Mesodermal cell (in vitro differentiated cells): ENCODE measurements at regions not wholly inside any gene's neighbourhood (a gene's known extent, or its start where the extent isn't known, plus 50 kb on each side); places are given as distances from the start of the nearest gene placed in this dataset.
"Not testable (repeated sequence)": the region's sequence is repeated elsewhere in the genome, so short reads cannot be mapped to it uniquely, and the experiment has no call there.

Experiments used
- H3K27ac ChIP-seq: 2 replicates; pipeline ENCODE4 v1.7.0; 2013; ENCODE audit warnings: mild to moderate bottlenecking, low read depth, low read length, moderate library complexity; ENCODE audit not compliant: severe bottlenecking
- H3K36me3 ChIP-seq: 2 replicates; pipeline ENCODE4 v1.7.1; 2013; ENCODE audit warnings: mild to moderate bottlenecking, low read length, moderate library complexity; ENCODE audit not compliant: control insufficient read depth, insufficient read depth
- H3K4me1 ChIP-seq: one replicate; pipeline ENCODE4 v1.7.1; 2013; ENCODE audit warnings: mild to moderate bottlenecking, low read length; ENCODE audit not compliant: insufficient read depth, control insufficient read depth, poor library complexity, severe bottlenecking
- H3K4me3 ChIP-seq: 2 replicates; pipeline ENCODE4 v1.7.0; 2013; ENCODE audit warnings: low read length, control low read depth, mild to moderate bottlenecking; ENCODE audit not compliant: insufficient read depth, poor library complexity, severe bottlenecking; ENCODE audit errors: extremely low read depth
- H3K9me3 ChIP-seq: 2 replicates; pipeline ENCODE4 v1.7.1; 2013; ENCODE audit warnings: mild to moderate bottlenecking, low read length, moderate library complexity; ENCODE audit not compliant: control insufficient read depth
- WGBS, 2 experiments: methylation state at CpG; one replicate each; pipeline ENCODE4 v1.1.5; 2013; ENCODE audit warnings: missing lambda C conversion rate in 2 of 2; ENCODE audit not compliant: insufficient coverage in 2 of 2; 5-methylcytosine and 5-hydroxymethylcytosine counted together

DNA sequence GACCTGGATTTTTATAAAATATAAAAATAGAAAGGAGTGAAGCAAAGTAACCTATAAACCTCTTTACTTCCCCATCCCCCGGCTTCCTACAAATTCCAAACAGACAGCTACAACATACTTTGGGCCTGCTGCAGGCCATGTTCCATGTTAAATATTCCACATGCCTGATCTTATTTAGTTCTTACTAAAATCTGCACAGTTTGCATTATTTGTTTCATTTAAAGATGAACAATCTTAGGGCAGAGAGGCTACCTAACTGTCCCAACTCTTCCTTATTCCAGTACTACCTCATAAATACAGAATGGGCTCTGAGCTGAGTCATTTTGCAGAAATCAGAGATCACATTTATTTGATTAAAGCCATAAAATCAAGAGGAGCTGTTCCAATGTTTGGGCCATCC, 665.0 kb downstream of the PDCD6IP start:
- Histone ChIP-seq H3K36me3 (no peaks in the 10 kb centered on the region), H3K9me3 (peaks cover 12% of the 10 kb centered on the region), H3K27ac (no peak overlapping the region), H3K4me3 (no peak overlapping the region), H3K4me1 (no peaks in the 10 kb centered on the region)
- WGBS, 2 experiments, result 91% methylated on average over 1 of the region's 1 CpG; no CpG with 5 or more reads in 1 of the 2 experiments

DNA sequence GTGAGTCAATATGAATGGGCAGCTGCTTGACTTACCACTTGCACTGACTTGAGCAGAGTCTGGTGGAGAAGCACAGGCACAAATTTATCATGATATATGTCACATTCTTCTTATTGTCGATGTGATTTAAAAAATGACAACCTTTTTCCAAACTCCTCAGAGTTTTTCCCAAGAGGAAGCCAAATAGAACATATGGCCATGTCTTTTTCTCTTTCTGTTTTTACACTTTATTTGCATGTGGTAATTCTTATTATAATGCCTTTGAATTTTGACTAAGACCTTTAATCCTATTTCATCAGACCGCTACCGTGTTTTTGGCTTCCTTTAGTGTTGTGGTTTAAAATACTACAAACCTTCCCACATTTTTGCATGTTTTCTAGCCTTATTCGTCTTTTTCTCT, 666.2 kb downstream of the PDCD6IP start:
- 75 to 92% methylated on average over 1 of the region's 4 CpGs for WGBS, 2 experiments
- H3K9me3 ChIP-seq, result peaks cover 7% of the 10 kb centered on the region

DNA sequence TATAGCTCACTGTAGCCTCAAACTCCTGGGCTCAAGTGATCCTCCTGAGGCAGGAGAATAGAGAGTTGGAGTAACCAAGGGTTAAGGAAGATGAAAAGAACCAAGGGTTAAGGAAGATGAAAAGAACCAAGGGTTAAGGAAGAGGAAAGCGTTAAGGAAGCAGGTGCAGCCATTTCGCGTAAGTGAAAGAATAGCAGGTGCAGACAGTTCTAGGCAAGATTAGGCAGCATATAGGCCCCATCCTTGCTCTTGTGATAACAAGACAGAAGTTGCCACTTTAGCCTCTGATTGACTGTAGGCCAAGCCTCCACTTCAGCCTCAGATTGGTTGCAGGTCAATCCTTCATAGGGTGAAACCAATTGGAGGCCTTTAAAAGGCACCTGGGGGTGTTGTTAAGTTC, 677.4 kb downstream of the PDCD6IP start:
- no peaks in the 10 kb centered on the region for H3K36me3 ChIP-seq
- no peaks in the 10 kb centered on the region for H3K9me3 ChIP-seq
- H3K4me3 ChIP-seq, result no peak overlapping the region
- H3K4me1 ChIP-seq, result no peaks in the 10 kb centered on the region
- WGBS, 2 experiments, result 86 to 91% methylated on average over 3 of the region's 3 CpGs
- H3K27ac ChIP-seq, result no peak overlapping the region

More for the DNA sequence above, 666.2 kb downstream of the PDCD6IP start:
- H3K4me3 ChIP-seq, result no peak overlapping the region
- no peak overlapping the region for H3K27ac ChIP-seq
- H3K4me1 ChIP-seq, result no peaks in the 10 kb centered on the region
- no peaks in the 10 kb centered on the region for H3K36me3 ChIP-seq

DNA sequence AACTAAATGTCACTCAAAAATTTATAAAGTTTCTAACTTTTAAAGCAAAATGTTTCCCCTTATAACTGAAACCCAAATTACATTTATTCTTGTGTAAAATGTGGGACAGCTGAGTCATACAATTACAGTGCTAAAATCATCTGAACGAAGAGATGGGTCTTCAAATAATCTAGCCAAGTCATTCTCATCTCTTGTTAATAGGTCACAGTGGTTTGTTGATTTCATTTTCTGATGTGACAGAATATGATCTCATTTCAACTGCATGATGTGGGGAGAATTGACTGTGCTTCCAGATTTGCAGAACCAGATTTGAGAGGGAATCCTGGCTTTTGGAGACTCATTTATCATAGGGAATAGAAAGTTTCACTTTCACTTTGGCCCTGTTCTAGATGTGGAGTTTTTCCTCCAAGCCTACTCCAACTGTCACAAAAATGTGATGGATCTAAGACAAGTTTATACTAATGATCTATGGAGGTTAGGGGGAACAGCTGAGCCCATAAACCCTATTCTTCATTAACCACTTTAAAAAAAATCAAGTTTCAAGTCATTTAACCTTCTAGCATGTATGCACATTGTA, 685.0 kb downstream of the PDCD6IP start:
- H3K27ac ChIP-seq, result no peak overlapping the region
- no peaks in the 10 kb centered on the region for H3K9me3 ChIP-seq
- H3K4me1 ChIP-seq, result no peaks in the 10 kb centered on the region
- H3K36me3 ChIP-seq, result no peaks in the 10 kb centered on the region
- WGBS, 2 experiments, result no CpG with 5 or more reads among the region's 1 CpG
- no peak overlapping the region for H3K4me3 ChIP-seq

DNA sequence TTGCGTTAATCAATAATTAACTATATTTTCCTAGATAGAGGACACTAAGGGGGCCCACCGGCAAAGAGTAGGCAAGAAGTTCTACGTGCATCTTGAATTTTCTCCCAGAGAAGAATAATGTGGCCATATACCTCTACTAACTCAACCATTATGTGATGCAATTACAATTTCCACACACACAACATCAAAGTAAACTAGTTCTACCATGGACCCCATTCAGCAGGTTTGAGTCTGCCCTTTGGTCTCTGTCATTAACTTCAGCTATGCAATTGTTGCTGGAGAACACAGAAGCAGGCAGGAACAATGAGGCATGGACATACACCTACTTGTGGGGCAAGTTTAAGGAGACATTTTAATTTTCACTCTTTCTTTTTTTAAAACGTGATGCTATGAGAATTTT, 705.9 kb downstream of the PDCD6IP start:
- Histone ChIP-seq H3K4me1 (no peaks in the 10 kb centered on the region), H3K36me3 (no peaks in the 10 kb centered on the region), H3K27ac (no peak overlapping the region), H3K4me3 (no peak overlapping the region), H3K9me3 (no peaks in the 10 kb centered on the region)
- 97 to 100% methylated on average over 2 to 3 of the region's 4 CpGs for WGBS, 2 experiments

DNA sequence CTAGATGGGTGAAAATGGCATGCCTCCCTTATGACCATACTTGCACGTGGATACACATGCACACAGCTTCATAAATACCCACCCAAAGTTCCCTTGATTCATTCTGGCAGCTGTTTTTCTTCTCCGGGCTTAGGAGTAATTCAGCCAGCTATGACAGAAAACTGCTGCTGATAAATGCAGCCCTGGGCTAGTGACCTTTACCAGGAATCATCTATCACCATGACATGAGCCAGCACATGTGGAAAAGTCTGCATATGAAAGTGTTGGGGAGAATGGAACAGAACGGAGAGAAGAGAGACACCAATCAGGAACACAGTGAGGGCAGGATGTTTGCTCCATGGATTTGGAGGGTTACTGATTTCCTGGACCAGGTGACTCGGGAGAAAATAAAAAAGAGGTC, 706.3 kb downstream of the PDCD6IP start:
- Histone ChIP-seq H3K4me3 (no peak overlapping the region), H3K36me3 (no peaks in the 10 kb centered on the region), H3K9me3 (no peaks in the 10 kb centered on the region), H3K27ac (no peak overlapping the region), H3K4me1 (no peaks in the 10 kb centered on the region)
- 66 to 75% methylated on average over 1 to 3 of the region's 4 CpGs for WGBS, 2 experiments

DNA sequence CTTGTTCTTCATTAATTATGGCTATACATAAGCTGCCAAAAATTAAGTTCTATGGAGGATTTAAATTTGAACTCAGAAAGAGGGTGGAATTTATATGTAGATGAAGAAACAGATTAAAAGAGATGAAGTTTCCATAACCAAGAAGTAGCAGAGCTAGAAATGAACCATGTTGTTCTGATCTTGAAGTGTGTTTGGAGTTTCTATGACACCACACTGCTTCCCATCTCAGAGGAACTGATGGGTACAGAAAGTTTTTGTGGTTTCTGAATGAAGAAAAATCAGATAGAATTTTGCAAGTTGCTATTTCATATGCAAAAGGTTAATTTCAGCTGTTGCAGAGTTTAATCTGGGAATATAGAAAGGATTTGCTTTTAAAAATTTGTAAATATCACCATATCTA, 710.3 kb downstream of the PDCD6IP start:
- Histone ChIP-seq H3K4me1 (no peaks in the 10 kb centered on the region), H3K9me3 (no peaks in the 10 kb centered on the region), H3K4me3 (no peak overlapping the region), H3K36me3 (no peaks in the 10 kb centered on the region), H3K27ac (no peak overlapping the region)

DNA sequence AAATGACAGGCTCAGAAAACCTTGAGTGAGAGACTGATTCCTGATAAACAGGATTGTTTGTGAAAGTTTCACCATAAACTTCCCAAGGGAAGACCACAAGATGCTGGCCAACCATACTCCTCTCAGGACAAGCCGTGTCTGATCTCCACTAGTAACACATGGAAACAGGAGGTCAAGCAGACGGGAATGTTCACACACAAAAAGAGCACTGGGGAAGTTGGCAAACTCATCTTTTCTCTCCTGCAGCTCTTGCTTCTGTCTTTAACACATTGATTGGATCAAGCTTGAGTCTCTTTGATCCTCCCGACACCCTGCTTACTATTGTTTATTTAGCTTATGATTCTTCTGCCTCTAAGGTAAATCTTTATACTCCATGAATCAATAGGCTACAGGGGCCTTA, 713.5 kb downstream of the PDCD6IP start:
- no peaks in the 10 kb centered on the region for H3K9me3 ChIP-seq
- H3K27ac ChIP-seq, result no peak overlapping the region
- WGBS, 2 experiments, result 50 to 89% methylated on average over 1 to 2 of the region's 3 CpGs
- H3K4me1 ChIP-seq, result no peaks in the 10 kb centered on the region
- no peak overlapping the region for H3K4me3 ChIP-seq
- no peaks in the 10 kb centered on the region for H3K36me3 ChIP-seq

DNA sequence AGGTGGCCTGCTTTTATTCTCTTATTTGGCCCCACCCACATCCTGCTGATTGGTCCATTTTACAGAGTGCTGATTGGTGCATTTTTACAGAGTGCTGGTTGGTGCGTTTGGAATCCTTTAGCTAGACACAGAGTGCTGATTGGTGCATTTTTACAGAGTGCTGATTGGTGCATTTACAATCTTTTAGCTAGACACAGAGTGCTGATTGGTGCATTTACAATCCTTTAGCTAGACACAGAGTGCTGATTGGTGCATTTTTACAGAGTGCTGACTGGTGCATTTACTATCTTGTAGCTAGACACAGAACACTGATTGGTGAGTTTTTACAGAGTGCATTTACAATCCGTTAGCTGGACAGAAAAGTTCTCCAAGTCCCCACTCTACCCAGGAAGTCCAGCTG, 720.6 kb downstream of the PDCD6IP start:
- not testable (repeated sequence) for H3K4me3 ChIP-seq, H3K4me1 ChIP-seq, H3K27ac ChIP-seq, H3K36me3 ChIP-seq, H3K9me3 ChIP-seq
- WGBS, 2 experiments, result 83 to 100% methylated on average over 1 of the region's 2 CpGs

DNA sequence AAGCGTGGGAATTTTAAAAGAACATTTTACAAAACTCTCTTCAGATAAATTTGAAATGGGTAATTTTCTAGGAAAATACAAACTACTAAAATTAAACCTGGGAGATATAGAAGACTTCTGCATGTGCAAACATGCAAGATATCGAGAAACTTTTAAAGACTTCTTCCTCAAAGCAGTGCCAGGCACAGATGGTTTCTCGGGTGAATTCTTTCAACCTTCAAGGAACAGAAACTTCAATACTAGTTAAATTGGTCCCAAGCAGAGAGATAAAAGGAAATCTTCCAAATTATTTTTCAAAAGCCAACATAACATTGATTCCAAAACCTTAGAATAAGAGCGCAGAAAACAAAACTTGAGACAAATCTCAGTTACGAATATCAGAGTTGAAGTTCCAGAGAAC, 732.7 kb downstream of the PDCD6IP start:
- no peaks in the 10 kb centered on the region for H3K36me3 ChIP-seq
- no peak overlapping the region for H3K27ac ChIP-seq
- H3K9me3 ChIP-seq, result no peaks in the 10 kb centered on the region
- H3K4me3 ChIP-seq, result no peak overlapping the region
- no peaks in the 10 kb centered on the region for H3K4me1 ChIP-seq
- WGBS, 2 experiments, result 94 to 100% methylated on average over 3 of the region's 5 CpGs

DNA sequence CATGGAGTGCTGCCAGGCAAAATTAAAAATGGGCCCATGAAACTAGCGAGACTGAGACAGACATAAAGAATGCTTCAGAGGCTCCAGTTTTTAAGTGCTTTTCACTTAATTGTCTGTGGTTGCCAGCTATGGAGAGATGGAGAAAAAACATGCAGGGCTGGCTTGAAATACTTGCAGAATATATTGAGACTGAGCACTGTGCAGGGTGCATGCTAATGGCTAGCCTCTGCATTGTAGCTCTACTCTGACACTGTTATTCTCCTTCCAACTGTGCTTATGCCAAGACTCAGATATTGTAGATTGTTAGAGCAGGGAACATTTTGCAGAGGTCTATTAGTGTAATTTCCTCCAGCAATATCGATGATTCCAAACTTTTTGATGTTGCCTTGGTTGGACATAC, 735.0 kb downstream of the PDCD6IP start:
- no peaks in the 10 kb centered on the region for H3K9me3 ChIP-seq
- H3K4me3 ChIP-seq, result no peak overlapping the region
- no peak overlapping the region for H3K27ac ChIP-seq
- H3K4me1 ChIP-seq, result no peaks in the 10 kb centered on the region
- WGBS, 2 experiments, result 80 to 95% methylated on average over 2 of the region's 2 CpGs
- no peaks in the 10 kb centered on the region for H3K36me3 ChIP-seq
